ENCODE measurements at regions not wholly inside any gene's neighbourhood (a gene's known extent, or its start where the extent isn't known, plus 50 kb on each side); places are given as distances from the start of the nearest gene placed in this dataset.

DNA sequence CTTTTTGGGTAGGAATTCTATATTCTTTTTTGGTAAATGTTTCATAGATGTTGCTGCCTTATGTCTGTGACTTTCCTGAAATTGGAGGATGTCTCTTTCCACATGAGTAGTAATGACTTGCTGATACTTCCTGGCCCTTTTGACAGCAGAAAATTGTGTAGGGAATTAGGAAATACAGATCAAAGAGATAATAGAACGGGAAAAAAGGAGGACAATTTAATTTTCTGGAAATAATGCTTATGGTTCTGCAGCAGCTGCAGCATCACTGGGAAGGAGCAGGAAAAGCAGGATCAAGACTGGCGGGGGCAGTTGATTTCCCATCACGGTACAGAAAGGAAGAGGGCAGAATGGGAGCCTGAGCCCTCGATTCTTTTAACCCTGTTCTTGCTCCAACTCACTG lies 68.8 kb upstream of the PZP start:
- DNase-seq = no peak
- no peaks in the 10 kb centered on the region for H3K4me1 ChIP-seq (ENCODE audit: control insufficient read depth, insufficient read depth, low read length)
- H3K27ac ChIP-seq (ENCODE audit: low read length) = no peak overlapping the region
- no peaks in the 10 kb centered on the region for H3K9me3 ChIP-seq (ENCODE audit: control insufficient read depth, low read length)
- no peaks in the 10 kb centered on the region for H3K27me3 ChIP-seq (ENCODE audit: control insufficient read depth, insufficient read depth)
- no peak for ATAC-seq
- intact Hi-C loops (cut with DNase I) = no loop called here
- no peak overlapping the region for H3K4me3 ChIP-seq (ENCODE audit: low read length)
- WGBS = 45% methylated on average over 4 of the region's 4 CpGs

- Histone ChIP-seq H3K27me3 (ENCODE audit: control insufficient read depth, insufficient read depth) (no peaks in the 10 kb centered on the region), H3K4me3 (ENCODE audit: low read length) (no peak overlapping the region), H3K4me1 (ENCODE audit: control insufficient read depth, insufficient read depth, low read length) (no peaks in the 10 kb centered on the region), H3K27ac (ENCODE audit: low read length) (no peak overlapping the region), H3K9me3 (ENCODE audit: control insufficient read depth, low read length) (no peaks in the 10 kb centered on the region)
- ATAC-seq = no peak
- intact Hi-C loops (cut with DNase I) = no loop called here
- DNase-seq = no peak
- WGBS = 81% methylated on average over 3 of the region's 3 CpGs
Measured at GRCh38 chr12:9273276-9273675, 65.1 kb upstream of the PZP start.

GRCh38 chr12:9271875-9272274 lies 63.7 kb upstream of the PZP start:
- ATAC-seq (no peak), DNase-seq (no peak)
- intact Hi-C loops (cut with DNase I) = no loop called here
- H3K27me3 ChIP-seq (ENCODE audit: control insufficient read depth, insufficient read depth) = no peaks in the 10 kb centered on the region
- no peaks in the 10 kb centered on the region for H3K4me1 ChIP-seq (ENCODE audit: control insufficient read depth, insufficient read depth, low read length)
- WGBS = 73% methylated on average over 1 of the region's 1 CpG
- H3K4me3 ChIP-seq (ENCODE audit: low read length) = no peak overlapping the region
- H3K9me3 ChIP-seq (ENCODE audit: control insufficient read depth, low read length) = no peaks in the 10 kb centered on the region
- H3K27ac ChIP-seq (ENCODE audit: low read length) = no peak overlapping the region

DNA sequence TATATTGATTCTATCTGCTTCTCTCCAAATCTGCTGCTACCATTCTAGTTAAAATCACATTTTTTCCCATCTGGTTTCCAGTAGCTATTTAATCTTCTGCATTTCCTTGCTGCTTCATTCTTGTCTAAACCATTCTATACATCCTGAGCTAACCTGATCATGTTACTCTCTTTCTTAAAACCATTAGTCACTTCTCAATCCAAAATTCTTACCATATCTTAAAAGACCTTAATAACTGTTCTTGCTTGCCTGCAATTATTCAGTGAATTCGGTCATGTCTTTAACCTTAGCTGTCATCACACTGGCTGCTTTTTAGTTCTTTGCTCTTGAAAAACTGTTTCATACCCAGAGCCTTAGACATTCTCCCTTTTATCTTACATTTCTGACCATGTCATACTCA lies 56.4 kb upstream of the PZP start:
- ATAC-seq (no peak), DNase-seq (no peak)
- Histone ChIP-seq H3K4me3 (ENCODE audit: low read length) (no peak overlapping the region), H3K27ac (ENCODE audit: low read length) (no peak overlapping the region), H3K9me3 (ENCODE audit: control insufficient read depth, low read length) (no peaks in the 10 kb centered on the region), H3K27me3 (ENCODE audit: control insufficient read depth, insufficient read depth) (no peaks in the 10 kb centered on the region), H3K4me1 (ENCODE audit: control insufficient read depth, insufficient read depth, low read length) (no peaks in the 10 kb centered on the region)
- WGBS = 51% methylated on average over 1 of the region's 1 CpG
- intact Hi-C loops (cut with DNase I) = no loop called here

DNA sequence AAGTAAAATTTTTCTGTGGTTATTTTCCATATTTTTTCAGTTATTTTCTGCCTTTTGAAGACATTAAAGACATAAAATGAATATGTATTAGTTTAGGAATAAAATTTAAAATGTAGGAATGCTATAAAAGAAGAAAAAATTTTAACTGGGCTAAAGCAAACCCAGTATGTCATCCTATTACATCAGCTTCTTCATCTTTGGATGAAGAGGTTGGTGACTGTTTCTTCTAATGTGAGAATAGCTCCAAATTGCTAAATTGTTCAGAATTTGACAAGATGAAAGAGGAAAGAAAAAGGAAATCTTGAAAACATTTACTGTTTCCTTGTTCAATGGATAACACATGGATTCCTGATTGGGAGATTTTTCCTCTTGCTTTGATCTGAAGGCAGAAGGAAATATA lies 52.7 kb upstream of the PZP start:
- Histone ChIP-seq H3K4me3 (ENCODE audit: low read length) (no peak overlapping the region), H3K4me1 (ENCODE audit: control insufficient read depth, insufficient read depth, low read length) (no peaks in the 10 kb centered on the region), H3K27me3 (ENCODE audit: control insufficient read depth, insufficient read depth) (no peaks in the 10 kb centered on the region), H3K27ac (ENCODE audit: low read length) (no peak overlapping the region), H3K9me3 (ENCODE audit: control insufficient read depth, low read length) (no peaks in the 10 kb centered on the region)
- DNase-seq (no peak), ATAC-seq (no peak)
- intact Hi-C loops (cut with DNase I) = no loop called here

- DNase-seq (no peak), ATAC-seq (no peak)
- H3K4me1 ChIP-seq (ENCODE audit: control insufficient read depth, insufficient read depth, low read length) = no peaks in the 10 kb centered on the region
- H3K9me3 ChIP-seq (ENCODE audit: control insufficient read depth, low read length) = no peaks in the 10 kb centered on the region
- H3K27ac ChIP-seq (ENCODE audit: low read length) = no peak overlapping the region
- no peak overlapping the region for H3K4me3 ChIP-seq (ENCODE audit: low read length)
- no peaks in the 10 kb centered on the region for H3K27me3 ChIP-seq (ENCODE audit: control insufficient read depth, insufficient read depth)
- intact Hi-C loops (cut with DNase I) = no loop called here
- WGBS = 85% methylated on average over 1 of the region's 1 CpG
Measured at GRCh38 chr12:9258676-9259075, 50.5 kb upstream of the PZP start.
